ENCODE measurements at regions not wholly inside any gene's neighbourhood (a gene's known extent, or its start where the extent isn't known, plus 50 kb on each side); places are given as distances from the start of the nearest gene placed in this dataset.
"Not testable (repeated sequence)": the region's sequence is repeated elsewhere in the genome, so short reads cannot be mapped to it uniquely, and the experiment has no call there.

GRCh38 chr9:1554081-1555035, 460.8 kb upstream of the SMARCA2 start:
- H3K9me3 ChIP-seq, result peaks cover 12% of the 10 kb centered on the region
- no peaks in the 10 kb centered on the region for H3K36me3 ChIP-seq
- no peaks in the 10 kb centered on the region for H4K20me1 ChIP-seq
- H3K4me3 ChIP-seq, result no peak overlapping the region
- no peak overlapping the region for H3K9ac ChIP-seq
- no peak for TF ChIP-seq Cebpa-rat (IDR thresholded peaks at IDR 0.05)
- no peak overlapping the region for H3K27ac ChIP-seq
- no peaks in the 10 kb centered on the region for H3K4me1 ChIP-seq
- H3K4me2 ChIP-seq, result no peak overlapping the region
- H3K27me3 ChIP-seq, result no peaks in the 10 kb centered on the region

GRCh38 chr9:1558666-1559065, 456.5 kb upstream of the SMARCA2 start:
- not testable (repeated sequence) for H3K27me3 ChIP-seq, H3K4me2 ChIP-seq, H3K4me1 ChIP-seq, H3K36me3 ChIP-seq, H3K27ac ChIP-seq, H4K20me1 ChIP-seq, H3K4me3 ChIP-seq, H3K9ac ChIP-seq
- peaks cover 12% of the 10 kb centered on the region for H3K9me3 ChIP-seq

GRCh38 chr9:1575939-1576338, 439.2 kb upstream of the SMARCA2 start:
- no peak overlapping the region for H3K4me3 ChIP-seq
- no peaks in the 10 kb centered on the region for H3K27me3 ChIP-seq
- no peak overlapping the region for H3K27ac ChIP-seq
- TF ChIP-seq Cebpa-rat (IDR thresholded peaks at IDR 0.05), result no peak
- peaks cover 11% of the 10 kb centered on the region; the same call in 1 of the 2 replicates for H3K9me3 ChIP-seq
- H3K36me3 ChIP-seq, result no peaks in the 10 kb centered on the region
- H4K20me1 ChIP-seq, result no peaks in the 10 kb centered on the region
- no peak overlapping the region for H3K9ac ChIP-seq
- H3K4me1 ChIP-seq, result no peaks in the 10 kb centered on the region
- no peak overlapping the region for H3K4me2 ChIP-seq

GRCh38 chr9:1580215-1580614, 434.9 kb upstream of the SMARCA2 start:
- H3K4me3 ChIP-seq, result no peak overlapping the region

GRCh38 chr9:1581926-1582325, 433.2 kb upstream of the SMARCA2 start:
- no peaks in the 10 kb centered on the region for H3K9me3 ChIP-seq
- no peak overlapping the region for H3K9ac ChIP-seq
- no peak overlapping the region for H3K27ac ChIP-seq
- no peaks in the 10 kb centered on the region for H3K36me3 ChIP-seq
- TF ChIP-seq Cebpa-rat (IDR thresholded peaks at IDR 0.05), result no peak
- no peak overlapping the region for H3K4me2 ChIP-seq
- H4K20me1 ChIP-seq, result no peaks in the 10 kb centered on the region
- no peaks in the 10 kb centered on the region for H3K27me3 ChIP-seq
- no peaks in the 10 kb centered on the region for H3K4me1 ChIP-seq
- no peak overlapping the region for H3K4me3 ChIP-seq

More at GRCh38 chr9:1580215-1580614, 434.9 kb upstream of the SMARCA2 start:
- no peak overlapping the region for H3K4me2 ChIP-seq
- H3K27me3 ChIP-seq, result no peaks in the 10 kb centered on the region
- no peaks in the 10 kb centered on the region for H3K4me1 ChIP-seq
- no peak overlapping the region for H3K27ac ChIP-seq
- no peaks in the 10 kb centered on the region for H4K20me1 ChIP-seq
- peaks cover 11% of the 10 kb centered on the region; the same call in 1 of the 2 replicates for H3K9me3 ChIP-seq
- no peak for TF ChIP-seq Cebpa-rat (IDR thresholded peaks at IDR 0.05)
- H3K36me3 ChIP-seq, result no peaks in the 10 kb centered on the region
- no peak overlapping the region for H3K9ac ChIP-seq

GRCh38 chr9:1591310-1591709, 423.8 kb upstream of the SMARCA2 start:
- no peak overlapping the region for H3K9ac ChIP-seq
- no peak overlapping the region for H3K27ac ChIP-seq
- no peak overlapping the region for H3K4me2 ChIP-seq
- no peaks in the 10 kb centered on the region for H4K20me1 ChIP-seq
- no peaks in the 10 kb centered on the region for H3K36me3 ChIP-seq
- no peak for TF ChIP-seq Cebpa-rat (IDR thresholded peaks at IDR 0.05)
- H3K9me3 ChIP-seq, result no peaks in the 10 kb centered on the region
- H3K4me3 ChIP-seq, result no peak overlapping the region
- H3K4me1 ChIP-seq, result no peaks in the 10 kb centered on the region
- H3K27me3 ChIP-seq, result no peaks in the 10 kb centered on the region

GRCh38 chr9:1598270-1598669, 416.9 kb upstream of the SMARCA2 start:
- no peaks in the 10 kb centered on the region for H4K20me1 ChIP-seq
- no peak overlapping the region for H3K4me2 ChIP-seq
- TF ChIP-seq Cebpa-rat (IDR thresholded peaks at IDR 0.05), result no peak
- H3K27me3 ChIP-seq, result no peaks in the 10 kb centered on the region
- H3K9me3 ChIP-seq, result no peaks in the 10 kb centered on the region
- no peaks in the 10 kb centered on the region for H3K36me3 ChIP-seq
- H3K9ac ChIP-seq, result no peak overlapping the region
- no peaks in the 10 kb centered on the region for H3K4me1 ChIP-seq
- no peak overlapping the region for H3K4me3 ChIP-seq
- H3K27ac ChIP-seq, result no peak overlapping the region

- Histone ChIP-seq H3K9ac (no peak overlapping the region), H3K27ac (no peak overlapping the region), H3K36me3 (no peaks in the 10 kb centered on the region), H4K20me1 (no peaks in the 10 kb centered on the region), H3K4me2 (no peak overlapping the region), H3K4me1 (no peaks in the 10 kb centered on the region), H3K27me3 (no peaks in the 10 kb centered on the region), H3K9me3 (no peaks in the 10 kb centered on the region), H3K4me3 (no peak overlapping the region)
- no peak for TF ChIP-seq Cebpa-rat (IDR thresholded peaks at IDR 0.05)
Measured at GRCh38 chr9:1599961-1600360, 415.2 kb upstream of the SMARCA2 start.

GRCh38 chr9:1604942-1605560, 410.1 kb upstream of the SMARCA2 start:
- H3K27me3 ChIP-seq, result no peaks in the 10 kb centered on the region
- H4K20me1 ChIP-seq, result no peaks in the 10 kb centered on the region
- no peaks in the 10 kb centered on the region for H3K9me3 ChIP-seq
- no peak overlapping the region for H3K27ac ChIP-seq
- H3K36me3 ChIP-seq, result no peaks in the 10 kb centered on the region
- no peak overlapping the region for H3K4me3 ChIP-seq
- no peaks in the 10 kb centered on the region for H3K4me1 ChIP-seq
- H3K9ac ChIP-seq, result no peak overlapping the region
- no peak for TF ChIP-seq Cebpa-rat (IDR thresholded peaks at IDR 0.05)
- H3K4me2 ChIP-seq, result no peak overlapping the region

- no peak overlapping the region for H3K4me2 ChIP-seq
- no peaks in the 10 kb centered on the region for H3K27me3 ChIP-seq
- no peaks in the 10 kb centered on the region for H3K36me3 ChIP-seq
- no peaks in the 10 kb centered on the region for H3K4me1 ChIP-seq
- no peak overlapping the region for H3K27ac ChIP-seq
- TF ChIP-seq Cebpa-rat (IDR thresholded peaks at IDR 0.05), result no peak
- no peaks in the 10 kb centered on the region for H4K20me1 ChIP-seq
- no peak overlapping the region for H3K9ac ChIP-seq
- H3K9me3 ChIP-seq, result no peaks in the 10 kb centered on the region
- no peak overlapping the region for H3K4me3 ChIP-seq
Measured at GRCh38 chr9:1606253-1606652, 408.9 kb upstream of the SMARCA2 start.
